HG03460 (cell line): ENCODE measurements at regions not wholly inside any gene's neighbourhood (a gene's known extent, or its start where the extent isn't known, plus 50 kb on each side); places are given as distances from the start of the nearest gene placed in this dataset.

Source experiments
- ATAC-seq: cut with Tn5 transposase; IDR thresholded peaks from one replicate; pipeline ENCODE4 v1.9.1; 2021; ENCODE audit not compliant: unreplicated experiment

GRCh38 chr11:26777372-26777808 is 55.5 kb upstream of the SLC5A12 start:
- ATAC-seq, result no peak

GRCh38 chr11:26778000-26778757 is 56.3 kb upstream of the SLC5A12 start:
- no peak for ATAC-seq

- ATAC-seq, result no peak
These were observed 57.4 kb upstream of the SLC5A12 start for GRCh38 chr11:26779074-26779865.

- ATAC-seq, result no peak
These were observed 58.7 kb upstream of the SLC5A12 start for GRCh38 chr11:26780376-26781085.

- ATAC-seq, result no peak
These were observed 60.5 kb upstream of the SLC5A12 start for GRCh38 chr11:26782220-26782965.

DNA sequence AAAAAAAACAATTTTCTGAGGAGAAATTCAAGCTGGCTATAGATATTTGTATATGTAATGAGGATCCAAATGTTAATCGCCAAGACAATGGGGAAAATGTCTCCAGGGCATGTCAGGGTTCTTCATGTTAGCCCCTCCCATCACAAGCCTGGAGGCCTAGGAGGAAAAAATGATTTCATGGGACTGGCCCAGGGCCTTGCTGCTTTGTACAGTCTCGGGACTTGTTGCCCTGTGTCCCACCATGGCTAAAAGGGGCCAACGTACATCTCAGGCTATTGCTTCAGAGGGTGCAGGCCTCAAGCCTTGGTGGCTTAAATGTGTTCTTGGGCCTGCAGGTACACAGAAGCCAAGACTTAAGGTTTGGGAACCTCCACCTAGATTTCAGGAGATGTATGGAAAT is 62.1 kb upstream of the SLC5A12 start:
- no peak for ATAC-seq

GRCh38 chr11:26790738-26791137 is 68.9 kb upstream of the SLC5A12 start:
- ATAC-seq, result no peak

- no peak for ATAC-seq
These were observed 71.1 kb upstream of the SLC5A12 start for GRCh38 chr11:26792941-26793340.

DNA sequence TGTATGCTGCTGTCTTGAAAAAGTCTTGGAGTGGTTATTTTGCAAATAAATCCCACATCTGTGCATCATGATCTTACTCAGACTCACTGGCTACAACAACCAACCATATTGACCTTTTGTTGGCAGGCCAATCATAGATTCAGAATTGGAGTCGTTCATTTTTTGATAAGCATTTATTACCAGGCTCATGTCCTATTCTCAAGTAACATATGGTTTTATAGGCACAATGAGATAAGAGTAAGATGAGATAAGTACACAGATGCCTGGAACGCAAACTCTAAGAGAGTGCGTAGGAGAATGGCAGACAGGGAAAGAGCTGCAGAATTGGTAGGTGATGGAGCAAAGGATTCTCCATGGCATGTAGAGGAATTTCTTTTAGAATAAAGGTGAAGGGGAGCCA is 71.6 kb upstream of the SLC5A12 start:
- no peak for ATAC-seq

GRCh38 chr11:26801601-26802000 is 79.7 kb upstream of the SLC5A12 start:
- ATAC-seq, result no peak

DNA sequence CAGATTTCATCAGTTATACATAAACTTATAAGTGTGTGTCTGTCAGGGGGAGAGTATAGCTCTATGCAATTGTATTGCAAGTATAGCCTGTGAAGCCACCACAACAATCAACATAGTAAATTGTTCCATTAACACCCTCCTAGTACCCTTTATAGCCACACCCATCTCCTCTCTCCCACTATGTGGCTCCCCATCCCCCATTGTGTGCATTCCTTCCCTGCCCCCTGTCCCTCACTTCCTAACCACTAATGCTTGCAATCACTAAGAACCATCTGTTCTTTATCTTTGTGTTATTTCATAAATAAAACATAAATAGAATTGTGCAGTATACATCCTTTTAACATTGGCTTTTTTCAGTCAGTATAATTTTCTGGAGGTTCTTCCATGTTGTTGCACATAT is 83.1 kb upstream of the SLC5A12 start:
- ATAC-seq, result no peak

DNA sequence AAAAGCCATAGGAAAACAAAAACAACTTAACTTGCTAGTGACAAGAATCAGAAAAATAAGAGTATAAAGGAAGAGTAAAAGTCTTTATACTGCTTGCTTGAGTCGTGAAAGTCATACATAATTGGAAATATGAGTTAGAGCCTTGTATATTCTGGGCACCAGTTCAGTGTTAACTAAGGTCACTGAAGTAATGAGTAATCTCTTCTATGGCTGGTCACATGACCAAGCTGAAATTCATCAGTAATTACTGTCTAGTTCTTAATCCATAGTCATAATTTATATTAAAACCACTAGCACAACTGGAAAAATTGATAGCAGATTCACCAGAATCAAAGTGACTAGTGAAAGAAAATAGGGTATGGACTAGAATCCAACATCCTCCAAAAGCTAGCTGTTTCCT is 84.4 kb upstream of the SLC5A12 start:
- ATAC-seq, result no peak

- no peak for ATAC-seq
These were observed 98.9 kb upstream of the SLC5A12 start for GRCh38 chr11:26820739-26821138.

DNA sequence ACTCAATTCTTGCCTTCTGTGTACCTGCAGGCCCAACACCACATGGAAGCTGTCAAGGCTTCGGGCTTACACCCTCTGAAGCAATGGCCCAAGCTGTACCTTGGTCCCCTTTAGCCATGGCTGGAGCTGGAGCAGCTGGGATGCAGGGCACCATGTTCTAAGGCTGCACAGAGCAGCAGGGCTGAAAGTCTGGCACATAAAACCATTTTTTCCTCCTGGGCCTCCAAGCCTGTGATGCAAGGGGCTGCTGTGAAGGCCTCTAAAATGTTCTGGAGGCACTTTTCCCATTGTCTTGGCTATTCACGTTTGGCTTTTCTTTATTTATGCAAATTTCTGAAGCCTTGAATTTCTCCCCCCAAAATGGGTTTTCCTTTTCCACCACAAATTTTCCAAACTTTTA is 102.1 kb upstream of the SLC5A12 start:
- no peak for ATAC-seq

DNA sequence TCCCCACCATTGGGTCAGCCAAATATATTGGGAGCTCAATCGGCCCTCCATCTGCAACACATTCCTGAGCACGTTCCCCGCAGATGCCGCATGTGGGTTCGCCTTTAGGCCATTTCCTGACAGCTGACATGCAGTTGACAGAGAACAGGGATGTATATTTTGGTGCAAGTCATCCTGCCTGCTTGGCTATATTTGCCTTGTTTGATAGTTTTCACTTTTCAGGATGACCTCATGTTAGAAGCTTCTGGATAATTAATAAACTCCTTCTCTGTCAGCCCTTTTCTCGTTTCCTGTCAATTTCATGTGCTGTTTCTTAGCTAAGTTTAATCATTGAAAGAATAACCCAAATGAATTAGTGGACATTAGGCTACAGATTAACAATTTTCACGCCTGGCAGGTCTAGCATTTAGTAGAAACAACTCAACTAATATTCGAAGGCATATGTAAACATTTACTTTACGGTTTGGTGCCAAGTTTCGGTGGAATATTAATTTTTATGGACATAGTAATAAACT is 105.8 kb upstream of the SLC5A12 start:
- ATAC-seq, result no peak

DNA sequence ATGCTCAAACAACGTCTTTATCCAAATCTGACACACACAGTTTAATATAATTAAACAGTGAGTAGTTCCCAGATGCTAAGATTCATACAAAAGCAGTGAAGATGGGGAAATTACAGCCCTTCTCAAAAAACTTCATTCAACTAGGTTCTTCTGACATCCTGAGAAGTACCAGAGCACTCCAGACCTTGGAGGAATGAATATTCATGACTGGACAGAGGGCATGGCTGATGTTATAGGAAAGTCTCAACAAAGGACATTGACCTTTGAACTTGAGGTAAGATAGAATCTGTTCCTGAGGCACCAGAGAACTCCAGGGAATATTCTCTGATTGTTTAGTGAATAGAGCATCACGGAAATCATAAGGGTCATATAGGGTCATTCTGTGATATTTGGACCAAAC is 106.4 kb upstream of the SLC5A12 start:
- ATAC-seq, result no peak

DNA sequence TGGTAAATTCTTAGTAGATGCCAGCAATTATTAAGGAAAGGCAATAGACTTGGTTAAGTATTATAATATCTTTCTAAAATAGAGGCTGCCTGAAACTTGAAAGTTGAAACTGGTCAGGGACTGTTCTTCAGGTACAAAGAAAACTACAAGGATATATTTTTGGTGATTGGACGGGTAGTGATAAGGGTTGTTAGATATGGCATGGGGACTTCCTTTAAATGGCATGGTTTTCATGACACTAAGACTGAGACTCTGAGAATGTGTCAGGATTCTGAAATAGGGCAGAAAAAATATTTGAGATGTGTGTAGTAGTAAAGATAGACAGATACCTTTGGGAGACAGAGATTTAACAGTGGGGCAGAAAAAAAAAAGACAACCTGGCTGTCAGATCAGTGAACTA is 108.4 kb upstream of the SLC5A12 start:
- ATAC-seq, result no peak

GRCh38 chr11:26830757-26831156 is 108.9 kb upstream of the SLC5A12 start:
- ATAC-seq, result no peak

DNA sequence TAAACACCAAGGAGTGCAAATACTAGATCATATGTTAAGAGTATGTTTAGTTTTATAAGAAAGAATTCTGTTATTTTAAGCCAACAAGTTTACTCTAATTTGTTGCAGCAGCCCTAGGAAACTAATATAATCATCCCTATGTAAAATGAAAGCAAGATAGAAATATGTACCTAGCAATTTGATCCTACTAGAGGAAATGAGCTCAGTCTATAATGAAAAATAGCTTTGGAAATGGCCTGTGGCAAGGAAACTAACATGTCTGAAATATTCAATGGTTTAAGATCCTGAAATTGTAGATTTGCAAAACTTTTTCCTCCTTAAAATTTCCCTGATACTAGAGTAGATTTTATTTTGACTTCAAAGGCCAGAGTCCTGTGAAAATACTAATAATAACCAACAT is 112.7 kb upstream of the SLC5A12 start:
- no peak for ATAC-seq

DNA sequence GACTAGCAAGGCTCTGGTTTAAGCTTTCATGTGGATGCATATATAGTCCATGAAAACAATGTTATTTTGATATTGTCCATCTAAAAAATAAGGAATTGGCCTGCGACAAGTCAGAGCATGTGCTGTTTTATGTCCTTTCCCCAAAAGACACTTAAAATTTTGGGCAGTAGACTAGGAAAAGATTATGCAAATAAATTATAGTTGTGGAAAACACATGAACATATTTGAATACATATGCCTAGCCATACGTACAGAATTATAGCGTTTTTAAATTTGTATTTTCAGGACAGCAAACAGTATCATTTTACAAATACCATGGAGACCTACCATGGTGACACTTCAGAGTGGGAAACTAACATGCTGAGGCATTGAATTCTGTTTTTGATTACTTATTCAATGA is 113.8 kb upstream of the SLC5A12 start:
- no peak for ATAC-seq

DNA sequence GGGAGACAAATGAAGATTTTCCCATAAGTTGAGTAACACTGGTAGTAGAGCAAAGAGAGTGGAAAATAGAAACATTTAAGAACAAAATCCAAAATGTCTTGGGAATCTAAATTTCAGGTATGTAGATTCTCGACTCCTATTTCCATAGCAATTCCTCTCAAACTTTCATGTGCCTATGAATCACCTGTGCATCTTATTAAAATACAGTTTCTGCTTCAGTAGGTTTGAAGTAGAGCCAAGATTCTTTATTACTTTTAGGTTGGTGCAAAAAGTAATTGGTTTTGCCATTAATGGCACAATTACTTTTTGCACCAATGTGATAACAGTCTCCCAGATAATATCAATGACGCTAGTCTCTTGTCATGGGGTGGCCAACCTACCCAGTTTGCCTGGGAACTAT is 115.3 kb upstream of the SLC5A12 start:
- no peak for ATAC-seq
